Parathyroid adenoma (tissue), 2 donors: ENCODE measurements at regions not wholly inside any gene's neighbourhood (a gene's known extent, or its start where the extent isn't known, plus 50 kb on each side); places are given as distances from the start of the nearest gene placed in this dataset.

ENCODE experiments used
- H2AFZ ChIP-seq: fragments of 300-600 bp; sonication (generic); one replicate; pipeline ENCODE4 v1.7.0; 2017; ENCODE audit warnings: antibody characterized with exemption, mild to moderate bottlenecking
- H3K27ac ChIP-seq: fragments of 300-600 bp; sonication (generic); one replicate; pipeline ENCODE4 v1.7.0; 2017
- H3K27me3 ChIP-seq: fragments of 300-600 bp; sonication (generic); one replicate; pipeline ENCODE4 v1.7.0; 2017; ENCODE audit warnings: low read length; ENCODE audit not compliant: control insufficient read depth, insufficient read depth
- H3K36me3 ChIP-seq: fragments of 300-600 bp; sonication (generic); one replicate; pipeline ENCODE4 v1.7.0; 2017; ENCODE audit warnings: low read length; ENCODE audit not compliant: control insufficient read depth, insufficient read depth
- H3K4me1 ChIP-seq: fragments of 300-600 bp; sonication (generic); one replicate; pipeline ENCODE4 v1.7.0; 2017; ENCODE audit warnings: control low read depth
- H3K4me2 ChIP-seq: fragments of 300-600 bp; sonication (generic); one replicate; pipeline ENCODE4 v1.7.0; 2017; ENCODE audit warnings: low read length
- H3K4me3 ChIP-seq: fragments of 300-600 bp; sonication (generic); one replicate; pipeline ENCODE4 v1.7.0; 2017; ENCODE audit warnings: low read depth, low read length
- H3K79me2 ChIP-seq: fragments of 300-600 bp; sonication (generic); one replicate; pipeline ENCODE4 v1.7.0; 2017; ENCODE audit warnings: control low read depth
- H3K9ac ChIP-seq: fragments of 300-600 bp; sonication (generic); one replicate; pipeline ENCODE4 v1.7.0; 2017; ENCODE audit warnings: mild to moderate bottlenecking
- H3K9me3 ChIP-seq: fragments of 300-600 bp; sonication (generic); one replicate; pipeline ENCODE4 v1.7.0; 2017; ENCODE audit warnings: low read length; ENCODE audit not compliant: control insufficient read depth
- TF ChIP-seq, protein P1 (sequence below): fragments of 300-600 bp; sonication (generic); IDR thresholded peaks from one replicate; pipeline ENCODE4 v1.7.0; 2017; ENCODE audit warnings: antibody characterized with exemption, mild to moderate bottlenecking
- donor health status: primary hyperparathyroidism.

DNA sequence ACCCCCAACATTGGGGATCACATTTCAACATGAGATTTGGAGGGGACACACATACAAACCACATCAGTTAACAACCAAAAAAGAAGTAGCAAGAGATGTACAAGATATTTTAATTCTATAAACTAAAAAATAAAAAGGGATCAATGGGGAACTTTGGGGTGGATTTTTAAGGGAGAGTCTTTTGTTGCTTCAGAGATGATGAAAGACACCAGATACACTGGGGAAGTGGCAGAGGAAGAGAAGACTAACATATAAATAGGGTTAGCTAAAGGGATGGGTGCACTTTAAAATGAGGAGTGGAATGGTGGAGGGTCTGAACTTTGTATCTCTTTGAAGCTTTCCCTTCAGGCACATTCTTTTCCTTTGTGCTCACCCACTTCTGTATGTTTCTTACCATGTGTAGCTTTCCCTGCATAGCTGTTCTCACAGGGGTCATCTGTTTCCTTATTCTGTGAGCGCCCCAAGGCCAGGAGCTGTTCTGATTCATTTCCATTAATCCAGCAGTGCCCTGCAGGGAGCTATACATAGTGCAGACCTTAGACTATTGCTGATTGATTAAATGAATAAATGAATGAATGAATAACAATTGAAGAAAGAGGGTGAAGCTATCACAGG is 531.6 kb upstream of the KLF4 start:
- Histone ChIP-seq H2AFZ (no peak overlapping the region), H3K27me3 (no peaks in the 10 kb centered on the region), H3K79me2 (no peaks in the 10 kb centered on the region), H3K27ac (no peak overlapping the region), H3K9me3 (no peaks in the 10 kb centered on the region), H3K4me3 (no peak overlapping the region), H3K4me2 (no peak overlapping the region), H3K36me3 (no peaks in the 10 kb centered on the region), H3K9ac (no peak overlapping the region), H3K4me1 (no peaks in the 10 kb centered on the region)
- TF ChIP-seq, protein P1, sequence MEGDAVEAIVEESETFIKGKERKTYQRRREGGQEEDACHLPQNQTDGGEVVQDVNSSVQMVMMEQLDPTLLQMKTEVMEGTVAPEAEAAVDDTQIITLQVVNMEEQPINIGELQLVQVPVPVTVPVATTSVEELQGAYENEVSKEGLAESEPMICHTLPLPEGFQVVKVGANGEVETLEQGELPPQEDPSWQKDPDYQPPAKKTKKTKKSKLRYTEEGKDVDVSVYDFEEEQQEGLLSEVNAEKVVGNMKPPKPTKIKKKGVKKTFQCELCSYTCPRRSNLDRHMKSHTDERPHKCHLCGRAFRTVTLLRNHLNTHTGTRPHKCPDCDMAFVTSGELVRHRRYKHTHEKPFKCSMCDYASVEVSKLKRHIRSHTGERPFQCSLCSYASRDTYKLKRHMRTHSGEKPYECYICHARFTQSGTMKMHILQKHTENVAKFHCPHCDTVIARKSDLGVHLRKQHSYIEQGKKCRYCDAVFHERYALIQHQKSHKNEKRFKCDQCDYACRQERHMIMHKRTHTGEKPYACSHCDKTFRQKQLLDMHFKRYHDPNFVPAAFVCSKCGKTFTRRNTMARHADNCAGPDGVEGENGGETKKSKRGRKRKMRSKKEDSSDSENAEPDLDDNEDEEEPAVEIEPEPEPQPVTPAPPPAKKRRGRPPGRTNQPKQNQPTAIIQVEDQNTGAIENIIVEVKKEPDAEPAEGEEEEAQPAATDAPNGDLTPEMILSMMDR = no peak

DNA sequence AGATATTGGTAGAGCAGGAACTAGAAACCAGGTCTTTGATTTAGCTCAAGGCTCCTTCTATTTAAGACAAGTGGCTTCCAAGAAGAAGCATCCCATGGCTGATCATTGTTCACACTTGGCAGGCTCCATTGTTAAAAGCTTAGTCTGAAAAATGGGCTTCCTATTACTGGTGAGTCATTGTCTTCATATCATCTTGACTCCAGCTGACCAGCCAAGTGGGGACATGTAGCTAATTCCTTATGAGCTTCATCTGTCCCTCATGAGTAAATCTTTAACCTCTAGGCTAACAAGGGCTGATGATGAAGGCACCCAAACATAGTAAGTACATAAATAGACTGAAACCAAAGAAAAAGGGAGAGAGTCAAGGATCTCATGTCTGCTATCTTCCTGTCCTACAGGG is 530.3 kb upstream of the KLF4 start:
- Histone ChIP-seq H3K27ac (no peak overlapping the region), H3K4me3 (no peak overlapping the region), H3K4me1 (no peaks in the 10 kb centered on the region), H3K9me3 (no peaks in the 10 kb centered on the region), H2AFZ (no peak overlapping the region), H3K4me2 (no peak overlapping the region), H3K9ac (no peak overlapping the region), H3K27me3 (no peaks in the 10 kb centered on the region), H3K79me2 (no peaks in the 10 kb centered on the region), H3K36me3 (no peaks in the 10 kb centered on the region)
- TF ChIP-seq, protein P1 = no peak

DNA sequence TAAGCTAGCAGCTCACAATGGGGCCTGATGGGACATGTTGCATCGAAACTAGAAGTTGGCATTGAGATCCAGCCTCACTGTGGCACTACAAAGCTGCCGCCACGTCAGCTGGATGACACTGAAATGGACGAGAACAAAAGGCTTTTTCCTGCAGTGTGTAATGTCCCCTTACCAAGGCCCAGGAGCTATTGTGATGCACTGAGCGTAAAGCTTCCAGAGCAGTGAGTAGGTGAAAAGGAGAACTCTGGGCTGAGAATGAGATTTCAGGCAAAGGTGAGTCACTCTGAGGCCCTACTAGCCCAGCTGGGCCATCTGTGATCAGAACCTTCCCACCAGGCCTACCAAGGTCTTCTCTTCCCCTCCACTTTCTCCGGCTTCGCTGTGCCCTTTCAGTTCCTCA is 528.1 kb upstream of the KLF4 start:
- Histone ChIP-seq H3K27me3 (no peaks in the 10 kb centered on the region), H3K4me2 (no peak overlapping the region), H3K36me3 (no peaks in the 10 kb centered on the region), H3K79me2 (no peaks in the 10 kb centered on the region), H3K4me3 (no peak overlapping the region), H3K9ac (no peak overlapping the region), H2AFZ (no peak overlapping the region), H3K4me1 (no peaks in the 10 kb centered on the region), H3K27ac (no peak overlapping the region), H3K9me3 (no peaks in the 10 kb centered on the region)
- TF ChIP-seq, protein P1 = no peak

DNA sequence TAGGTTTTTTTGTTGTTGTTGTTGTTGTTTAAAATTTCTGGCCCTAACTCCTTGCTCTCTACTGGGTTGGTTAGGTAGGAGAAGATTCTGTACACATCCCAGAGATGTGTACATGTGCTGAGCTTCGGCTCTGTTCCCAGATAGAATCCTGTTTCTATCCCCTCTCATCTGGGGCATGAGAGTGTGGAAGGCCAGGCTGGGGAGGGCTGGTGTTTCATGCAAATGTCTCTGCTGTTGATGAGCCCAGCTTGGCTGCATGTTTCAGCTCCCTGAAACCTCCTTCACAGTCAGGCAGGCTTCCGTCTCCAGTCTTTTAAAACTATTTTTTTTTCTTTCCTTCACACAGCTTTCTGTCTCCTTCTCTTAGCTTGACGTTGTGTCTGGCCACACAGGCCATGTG is 526.9 kb upstream of the KLF4 start:
- Histone ChIP-seq H3K9me3 (no peaks in the 10 kb centered on the region), H3K4me3 (no peak overlapping the region), H2AFZ (no peak overlapping the region), H3K4me2 (no peak overlapping the region), H3K79me2 (no peaks in the 10 kb centered on the region), H3K27me3 (no peaks in the 10 kb centered on the region), H3K27ac (no peak overlapping the region), H3K9ac (no peak overlapping the region), H3K4me1 (no peaks in the 10 kb centered on the region), H3K36me3 (no peaks in the 10 kb centered on the region)
- TF ChIP-seq, protein P1 = no peak

DNA sequence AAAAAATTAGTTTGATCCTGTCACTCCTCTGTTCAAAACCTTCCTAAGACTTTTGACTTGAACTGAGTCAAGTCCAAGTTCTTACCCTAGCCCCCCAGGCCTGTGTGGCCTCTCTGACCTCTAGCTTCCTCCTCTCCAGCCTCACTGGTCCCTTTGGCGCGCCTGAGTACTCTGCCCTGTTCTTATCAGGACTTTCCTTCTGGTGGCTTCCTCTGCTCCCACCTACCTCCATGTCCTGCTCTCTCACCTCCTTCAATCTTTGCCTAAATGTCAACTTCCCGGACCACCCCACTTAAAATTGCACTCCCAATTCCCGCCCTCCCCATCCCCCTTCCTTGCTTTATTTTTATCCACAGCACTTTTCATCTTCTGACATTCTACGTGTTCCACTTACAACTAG is 526.1 kb upstream of the KLF4 start:
- no peak overlapping the region for H2AFZ ChIP-seq
- H3K27ac ChIP-seq = no peak overlapping the region

More for the DNA sequence above, 526.1 kb upstream of the KLF4 start:
- TF ChIP-seq, protein P1 = no peak
- Histone ChIP-seq H3K4me3 (no peak overlapping the region), H3K36me3 (no peaks in the 10 kb centered on the region), H3K27me3 (no peaks in the 10 kb centered on the region), H3K4me1 (no peaks in the 10 kb centered on the region), H3K9ac (no peak overlapping the region), H3K9me3 (no peaks in the 10 kb centered on the region), H3K4me2 (no peak overlapping the region), H3K79me2 (no peaks in the 10 kb centered on the region)
